ENCODE measurements at regions not wholly inside any gene's neighbourhood (a gene's known extent, or its start where the extent isn't known, plus 50 kb on each side); places are given as distances from the start of the nearest gene placed in this dataset.
A peak's percentile ranks its signal among the peaks of the same experiment; 100 is the strongest.

DNA sequence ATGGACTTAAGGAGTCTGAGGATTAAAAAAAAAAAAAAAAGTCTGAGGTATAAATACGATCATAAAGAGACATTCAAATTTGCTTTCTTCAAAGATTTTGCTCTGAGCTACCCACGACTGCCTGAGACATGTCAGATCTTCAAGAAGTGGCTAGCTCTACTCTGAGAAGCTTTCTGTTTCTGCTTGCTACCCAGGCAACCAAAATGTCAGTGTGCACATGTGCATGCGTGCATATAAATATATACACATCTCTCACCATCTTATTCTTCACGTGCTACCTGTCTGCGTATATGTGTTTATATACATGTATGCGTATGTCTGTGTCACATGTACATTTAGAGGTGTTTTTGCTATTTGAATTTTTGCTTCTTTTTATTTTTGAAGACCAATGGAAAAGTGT, 299.6 kb upstream of the STXBP5 start:
- no peak for DNase-seq

GRCh38 chr6:146905181-146905704, 299.0 kb upstream of the STXBP5 start:
- DNase-seq: no peak

GRCh38 chr6:146908786-146909185, 295.4 kb upstream of the STXBP5 start:
- DNase-seq: no peak

- DNase-seq: no peak
These were observed 294.8 kb upstream of the STXBP5 start for GRCh38 chr6:146909376-146909775.

DNA sequence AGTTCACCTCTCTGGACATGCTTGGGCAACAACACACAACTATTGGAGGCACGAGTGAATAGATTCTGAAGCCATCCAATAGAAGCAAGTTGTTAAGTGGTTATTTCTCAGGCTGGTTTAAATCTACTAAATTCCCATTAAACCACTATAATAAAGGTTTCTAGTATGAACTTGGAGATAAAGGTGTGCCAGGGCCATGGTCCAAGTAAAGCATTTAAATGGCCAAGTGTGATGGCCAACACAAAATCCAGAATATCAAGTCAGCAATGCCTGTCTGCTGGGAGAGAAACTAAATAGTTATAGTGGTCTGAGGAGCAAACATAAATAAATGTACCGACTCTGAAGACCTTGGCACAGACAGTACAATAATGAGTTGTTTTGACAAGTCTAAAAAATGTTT, 294.3 kb upstream of the STXBP5 start:
- no peak for DNase-seq

GRCh38 chr6:146910611-146911010, 293.6 kb upstream of the STXBP5 start:
- no peak for DNase-seq

- no peak for DNase-seq
These were observed 292.5 kb upstream of the STXBP5 start for GRCh38 chr6:146911635-146912215.

DNA sequence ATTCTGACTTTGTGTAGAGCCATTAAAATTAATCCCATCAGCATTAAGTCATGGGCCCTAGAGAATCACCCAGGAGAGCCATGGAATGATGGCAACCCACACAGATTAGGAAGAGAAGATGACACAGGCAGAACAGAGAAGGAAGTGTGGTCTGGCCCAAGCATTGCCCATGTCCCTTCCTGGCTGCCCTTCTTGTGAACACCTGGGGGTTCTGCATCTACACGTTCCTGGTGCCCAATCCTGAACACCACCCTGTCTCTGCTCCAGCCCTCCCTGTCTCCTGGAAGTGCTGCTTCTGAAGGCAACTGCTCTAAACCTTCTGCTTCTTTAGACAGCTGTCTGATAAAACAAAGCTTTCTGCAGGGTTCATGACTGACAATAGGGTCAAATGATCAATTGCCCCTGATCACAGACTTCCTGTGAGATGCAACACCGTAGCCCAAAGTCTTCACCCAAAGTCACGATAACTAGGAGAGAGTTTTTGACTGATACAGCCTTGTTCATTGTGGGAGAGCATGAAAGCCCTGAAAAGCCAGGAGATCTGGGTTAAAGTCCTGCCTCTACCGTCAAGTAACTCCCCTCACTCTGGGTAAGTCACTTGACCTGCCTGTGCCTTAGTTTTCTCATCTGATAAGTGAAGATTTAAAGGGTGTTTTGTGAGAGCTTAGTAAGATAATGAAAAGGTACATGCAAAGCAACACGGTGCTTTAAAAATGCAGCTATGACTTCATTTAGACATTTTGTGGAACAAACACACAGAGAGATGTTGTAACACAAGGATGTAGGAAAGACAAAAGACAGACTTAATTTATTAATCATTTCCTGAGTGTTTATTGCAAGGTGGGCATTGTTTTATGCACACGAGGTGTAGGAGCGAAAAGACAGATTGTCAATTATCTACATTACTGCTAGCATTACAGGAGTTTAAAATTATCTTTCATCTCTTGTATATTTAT, 291.2 kb upstream of the STXBP5 start:
- no peak for DNase-seq

- DNase-seq: peak; percentile 17
These were observed 290.3 kb upstream of the STXBP5 start for GRCh38 chr6:146913842-146914488.

DNA sequence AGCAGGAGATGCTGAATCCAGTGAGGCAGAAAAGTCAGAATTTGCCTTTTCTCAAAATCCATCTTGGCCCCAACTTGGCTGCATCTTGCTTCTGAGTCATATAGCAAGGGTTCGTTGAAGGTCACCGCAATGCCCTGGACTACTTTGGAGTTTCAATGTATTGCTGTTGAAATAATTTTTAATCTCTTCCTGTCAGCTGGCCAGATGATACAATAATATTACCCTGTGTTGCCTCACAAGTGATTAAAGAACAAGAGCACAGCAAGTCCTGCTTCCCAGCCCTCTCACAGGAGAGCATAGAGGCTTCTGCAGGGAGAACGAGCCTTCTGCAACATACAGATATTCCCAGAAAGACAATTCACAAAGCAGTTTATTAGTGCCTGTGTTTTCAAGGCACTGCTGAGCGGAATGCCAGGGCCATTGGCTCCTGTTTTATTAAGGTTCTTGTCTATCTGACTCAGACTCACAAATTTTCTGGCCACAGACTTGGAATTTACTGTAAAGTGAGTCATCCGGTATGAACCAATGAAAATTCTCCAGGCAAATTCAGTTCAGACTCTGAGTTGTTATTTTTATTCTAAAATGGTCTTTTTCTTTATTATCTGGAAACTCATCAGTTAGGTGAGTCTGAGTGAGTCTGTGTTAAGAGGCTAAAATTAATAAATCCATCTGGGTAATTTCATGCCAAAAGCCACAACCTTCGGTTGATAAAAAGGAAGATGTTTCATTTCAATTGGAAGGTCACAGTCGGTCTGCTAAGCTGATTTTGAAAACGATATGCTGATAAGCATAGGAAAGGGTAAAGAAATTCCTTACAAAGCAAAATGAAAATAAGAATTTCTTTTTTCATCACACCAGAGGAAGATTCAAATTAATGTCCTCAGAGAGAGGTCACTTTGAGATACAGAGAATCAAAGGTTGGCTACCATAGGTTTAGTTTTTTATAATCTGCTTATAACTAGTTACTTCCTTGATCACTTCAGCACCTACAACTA, 289.4 kb upstream of the STXBP5 start:
- DNase-seq: peak; percentile 35

- DNase-seq: no peak
These were observed 288.5 kb upstream of the STXBP5 start for GRCh38 chr6:146915671-146916127.

- no peak for DNase-seq
These were observed 287.7 kb upstream of the STXBP5 start for GRCh38 chr6:146916435-146917025.

- DNase-seq: no peak
These were observed 287.0 kb upstream of the STXBP5 start for GRCh38 chr6:146917182-146917581.

GRCh38 chr6:146917979-146918378, 286.2 kb upstream of the STXBP5 start:
- no peak for DNase-seq

GRCh38 chr6:146919017-146919416, 285.2 kb upstream of the STXBP5 start:
- DNase-seq: no peak

- no peak for DNase-seq
These were observed 280.9 kb upstream of the STXBP5 start for GRCh38 chr6:146923205-146923833.

- DNase-seq: no peak
These were observed 278.4 kb upstream of the STXBP5 start for GRCh38 chr6:146925846-146926245.

DNA sequence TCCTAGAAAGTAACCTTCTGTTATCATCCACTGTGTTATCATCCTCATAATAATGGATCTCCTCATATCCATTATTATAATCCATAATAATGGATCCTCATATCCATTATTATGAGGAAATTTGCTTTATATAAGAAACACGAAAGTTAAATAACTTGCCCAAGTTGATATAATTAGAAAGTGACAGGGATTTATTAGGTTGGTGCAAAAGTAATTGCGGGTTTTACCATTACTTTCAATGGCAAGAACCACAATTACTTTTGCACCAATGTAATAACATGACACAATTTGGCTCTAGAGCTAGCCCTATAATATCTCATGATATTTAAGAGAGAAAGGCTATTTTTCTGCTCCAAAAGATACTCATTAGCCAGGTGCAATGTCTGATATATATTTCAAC, 275.7 kb upstream of the STXBP5 start:
- no peak for DNase-seq

- no peak for DNase-seq
These were observed 273.0 kb upstream of the STXBP5 start for GRCh38 chr6:146931214-146931613.

- no peak for DNase-seq
These were observed 266.9 kb upstream of the STXBP5 start for GRCh38 chr6:146937316-146937715.

DNA sequence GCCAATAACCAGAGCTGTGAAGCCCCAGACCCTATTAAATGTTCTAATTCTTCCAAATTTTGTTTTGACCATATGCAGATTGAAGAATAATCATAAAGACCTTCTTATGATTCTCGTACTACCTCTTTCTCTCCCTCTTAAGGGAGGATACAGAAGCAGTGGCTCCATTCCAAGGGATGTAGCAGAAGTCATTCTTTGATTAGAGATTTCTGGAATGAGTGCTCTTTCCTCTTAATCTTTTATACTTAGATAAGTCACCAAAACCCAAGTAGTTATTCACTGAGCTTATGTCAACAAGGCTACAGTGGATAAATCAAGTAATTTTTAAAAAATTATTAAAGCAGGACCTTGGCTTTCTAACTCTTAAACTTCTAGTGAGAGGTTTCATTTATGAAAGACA, 266.0 kb upstream of the STXBP5 start:
- no peak for DNase-seq

Measured in CD4-positive, alpha-beta T cell treated with Interleukin-15 for 1 hour (primary cell).